ENCODE measurements at regions not wholly inside any gene's neighbourhood (a gene's known extent, or its start where the extent isn't known, plus 50 kb on each side); places are given as distances from the start of the nearest gene placed in this dataset.
"Not testable (repeated sequence)": the region's sequence is repeated elsewhere in the genome, so short reads cannot be mapped to it uniquely, and the experiment has no call there.

- DNase-seq: peak in 4 of 42 donors; percentile 5 to 14 (median 10)
Measured at GRCh38 chr15:92800416-92801055, 99.6 kb upstream of the CHD2 start.

GRCh38 chr15:92801056-92801773, 98.9 kb upstream of the CHD2 start:
- intact Hi-C loops (cut with DNase I): loop anchor here (10.0 kb wide), 1 partner anchor 224 kb away; no protein-coding TSS in a partner anchor
- peak in 3 of 42 donors; percentile 7 to 19 (median 16) for DNase-seq

More at GRCh38 chr15:92800416-92801055, 99.6 kb upstream of the CHD2 start:
- intact Hi-C loops (cut with DNase I): loop anchor here (10.0 kb wide), 1 partner anchor 224 kb away; no protein-coding TSS in a partner anchor

GRCh38 chr15:92801774-92802464, 98.2 kb upstream of the CHD2 start:
- DNase-seq: peak in 3 of 42 donors; percentile 19 to 28 (median 25)

GRCh38 chr15:92803536-92803851, 96.6 kb upstream of the CHD2 start:
- DNase-seq: no peak
- intact Hi-C loops (cut with DNase I): loop anchor here (10.0 kb wide), 1 partner anchor 221 kb away; no protein-coding TSS in a partner anchor

More at GRCh38 chr15:92801774-92802464, 98.2 kb upstream of the CHD2 start:
- intact Hi-C loops (cut with DNase I): loop anchor here (10.0 kb wide), 1 partner anchor 223 kb away; no protein-coding TSS in a partner anchor

GRCh38 chr15:92803852-92804609, 96.1 kb upstream of the CHD2 start:
- intact Hi-C loops (cut with DNase I): loop anchor here (10.0 kb wide), 1 partner anchor 221 kb away; no protein-coding TSS in a partner anchor
- peak; percentile 41 to 92 (median 74) for DNase-seq

GRCh38 chr15:92804610-92804936, 95.6 kb upstream of the CHD2 start:
- not testable (repeated sequence) for DNase-seq
- intact Hi-C loops (cut with DNase I): loop anchor here (10.0 kb wide), 1 partner anchor 220 kb away; no protein-coding TSS in a partner anchor

- intact Hi-C loops (cut with DNase I): loop anchor here (5.0 to 10.0 kb wide), 2 partner anchors 97 to 220 kb away; partner anchors contain the start of gene CHD2
- no peak for DNase-seq
Measured at GRCh38 chr15:92805080-92805690, 94.9 kb upstream of the CHD2 start.

- intact Hi-C loops (cut with DNase I): loop anchor here (5.0 to 10.0 kb wide), 2 partner anchors 96 to 219 kb away; partner anchors contain the start of gene CHD2
- peak in 1 of 42 donors; percentile 23 for DNase-seq
Measured at GRCh38 chr15:92806171-92806570, 94.0 kb upstream of the CHD2 start.

- DNase-seq: peak in 1 of 42 donors; percentile 32
- intact Hi-C loops (cut with DNase I): loop anchor here (5.0 to 10.0 kb wide), 2 partner anchors 96 to 218 kb away; partner anchors contain the start of gene CHD2
Measured at GRCh38 chr15:92806763-92807162, 93.4 kb upstream of the CHD2 start.

- intact Hi-C loops (cut with DNase I): loop anchor here (2.0 to 10.0 kb wide), 3 partner anchors 94 to 217 kb away; partner anchors contain the start of gene CHD2
Measured at GRCh38 chr15:92807971-92808571, 92.1 kb upstream of the CHD2 start.

GRCh38 chr15:92808598-92809063, 91.5 kb upstream of the CHD2 start:
- DNase-seq: peak in 8 of 42 donors; percentile 15 to 57 (median 30)

More at GRCh38 chr15:92807971-92808571, 92.1 kb upstream of the CHD2 start:
- DNase-seq: peak in 12 of 42 donors; percentile 20 to 57 (median 40)

GRCh38 chr15:92809064-92809879, 90.9 kb upstream of the CHD2 start:
- intact Hi-C loops (cut with DNase I): loop anchor here (1.0 to 10.0 kb wide), 4 partner anchors 73 to 216 kb away; partner anchors contain the start of gene CHD2
- peak; percentile 90 to 99 (median 97) for DNase-seq

More at GRCh38 chr15:92808598-92809063, 91.5 kb upstream of the CHD2 start:
- intact Hi-C loops (cut with DNase I): loop anchor here (1.0 to 10.0 kb wide), 4 partner anchors 74 to 216 kb away; partner anchors contain the start of gene CHD2

- intact Hi-C loops (cut with DNase I): loop anchor here (1.0 to 10.0 kb wide), 4 partner anchors 72 to 215 kb away; partner anchors contain the start of gene CHD2
- peak in 26 of 42 donors; percentile 35 to 79 (median 55) for DNase-seq
Measured at GRCh38 chr15:92809880-92810361, 90.2 kb upstream of the CHD2 start.

- peak in 37 of 42 donors; percentile 18 to 82 (median 57) for DNase-seq
- intact Hi-C loops (cut with DNase I): no loop called here
Measured at GRCh38 chr15:92810418-92811138, 89.5 kb upstream of the CHD2 start.

- intact Hi-C loops (cut with DNase I): no loop called here
- DNase-seq: peak in 1 of 42 donors; percentile 35
Measured at GRCh38 chr15:92811148-92811913, 88.8 kb upstream of the CHD2 start.
